Cardiac muscle cell (in vitro differentiated cells and primary cell): ENCODE measurements at regions not wholly inside any gene's neighbourhood (a gene's known extent, or its start where the extent isn't known, plus 50 kb on each side); places are given as distances from the start of the nearest gene placed in this dataset.

Source experiments
- DNase-seq, 2 donors: peaks; one replicate each; pipeline versions ENCODE4 v3.0.0 to v3.0.0-alpha.2; 2010 to 2017; ENCODE audit warnings: low read depth in 1 of 2, low spot score in 1 of 2
- H3K27ac ChIP-seq: fragments of 200-600 bp; sonication (generic); 2 replicates; pipeline ENCODE4 v1.5.1; 2016
- H3K27me3 ChIP-seq: fragments of 200-600 bp; sonication (generic); 2 replicates; pipeline ENCODE4 v1.6.0; 2016; ENCODE audit warnings: control low read depth
- H3K36me3 ChIP-seq: fragments of 200-600 bp; sonication (generic); 2 replicates; pipeline ENCODE4 v1.5.1; 2016; ENCODE audit warnings: control low read depth
- H3K4me1 ChIP-seq: fragments of 200-600 bp; sonication (generic); 2 replicates; pipeline ENCODE4 v1.8.1; 2017; ENCODE audit warnings: low read depth, mild to moderate bottlenecking, mixed run types
- H3K4me3 ChIP-seq: fragments of 200-600 bp; sonication (generic); 2 replicates; pipeline ENCODE4 v1.5.1; 2016; ENCODE audit warnings: mild to moderate bottlenecking
- H3K9me3 ChIP-seq: fragments of 200-600 bp; sonication (generic); 2 replicates; pipeline ENCODE4 v1.5.1; 2017; ENCODE audit warnings: low read depth, mild to moderate bottlenecking, control low read depth
- CTCF ChIP-seq: IDR thresholded peaks from 2 replicates; pipeline ENCODE4 v1.5.1; 2012; ENCODE audit warnings: low read depth, mild to moderate bottlenecking, low read length

- H3K36me3 ChIP-seq, result no peaks in the 10 kb centered on the region
- no peak for TF ChIP-seq CTCF
- H3K4me3 ChIP-seq, result no peak overlapping the region
- H3K27ac ChIP-seq, result no peak overlapping the region
- no peaks in the 10 kb centered on the region for H3K27me3 ChIP-seq
- no peaks in the 10 kb centered on the region for H3K4me1 ChIP-seq
- no peaks in the 10 kb centered on the region for H3K9me3 ChIP-seq
- no peak for DNase-seq
These were observed 319.2 kb downstream of the CDC14C start for GRCh38 chr7:49243521-49243920.

GRCh38 chr7:49244543-49244942, 320.2 kb downstream of the CDC14C start:
- H3K9me3 ChIP-seq, result no peaks in the 10 kb centered on the region
- H3K27me3 ChIP-seq, result no peaks in the 10 kb centered on the region
- no peak for TF ChIP-seq CTCF
- DNase-seq, result no peak
- H3K4me1 ChIP-seq, result no peaks in the 10 kb centered on the region
- H3K36me3 ChIP-seq, result no peaks in the 10 kb centered on the region
- H3K4me3 ChIP-seq, result no peak overlapping the region
- H3K27ac ChIP-seq, result no peak overlapping the region

- no peaks in the 10 kb centered on the region for H3K27me3 ChIP-seq
- H3K4me1 ChIP-seq, result no peaks in the 10 kb centered on the region
- no peak for TF ChIP-seq CTCF
- no peaks in the 10 kb centered on the region for H3K36me3 ChIP-seq
- no peak overlapping the region for H3K27ac ChIP-seq
- no peak overlapping the region for H3K4me3 ChIP-seq
- no peaks in the 10 kb centered on the region for H3K9me3 ChIP-seq
- no peak for DNase-seq
These were observed 320.7 kb downstream of the CDC14C start for GRCh38 chr7:49245062-49245461.

- H3K27me3 ChIP-seq, result no peaks in the 10 kb centered on the region
- no peaks in the 10 kb centered on the region for H3K4me1 ChIP-seq
- TF ChIP-seq CTCF, result no peak
- H3K27ac ChIP-seq, result no peak overlapping the region
- H3K9me3 ChIP-seq, result no peaks in the 10 kb centered on the region
- H3K36me3 ChIP-seq, result no peaks in the 10 kb centered on the region
- no peak overlapping the region for H3K4me3 ChIP-seq
- no peak for DNase-seq
These were observed 323.4 kb downstream of the CDC14C start for GRCh38 chr7:49247759-49248158.

GRCh38 chr7:49255054-49255453, 330.7 kb downstream of the CDC14C start:
- no peak for TF ChIP-seq CTCF
- H3K36me3 ChIP-seq, result no peaks in the 10 kb centered on the region
- H3K9me3 ChIP-seq, result no peaks in the 10 kb centered on the region
- no peak for DNase-seq
- H3K4me1 ChIP-seq, result no peaks in the 10 kb centered on the region
- no peaks in the 10 kb centered on the region for H3K27me3 ChIP-seq
- H3K4me3 ChIP-seq, result no peak overlapping the region
- no peak overlapping the region for H3K27ac ChIP-seq

GRCh38 chr7:49260538-49260937, 336.2 kb downstream of the CDC14C start:
- Histone ChIP-seq H3K36me3 (no peaks in the 10 kb centered on the region), H3K27me3 (no peaks in the 10 kb centered on the region), H3K4me1 (no peaks in the 10 kb centered on the region), H3K27ac (no peak overlapping the region), H3K9me3 (no peaks in the 10 kb centered on the region), H3K4me3 (no peak overlapping the region)
- no peak for DNase-seq
- TF ChIP-seq CTCF, result no peak
